Activated CD4-positive, alpha-beta T cell treated with anti-CD3 and anti-CD28 coated beads for 24 hours (primary cell): ENCODE measurements at regions not wholly inside any gene's neighbourhood (a gene's known extent, or its start where the extent isn't known, plus 50 kb on each side); places are given as distances from the start of the nearest gene placed in this dataset.

Source experiments
- DNase-seq, 2 donors: peaks; one replicate each; pipeline ENCODE4 v3.0.0-alpha.2; 2020; ENCODE audit warnings: low read depth in 2 of 2

DNA sequence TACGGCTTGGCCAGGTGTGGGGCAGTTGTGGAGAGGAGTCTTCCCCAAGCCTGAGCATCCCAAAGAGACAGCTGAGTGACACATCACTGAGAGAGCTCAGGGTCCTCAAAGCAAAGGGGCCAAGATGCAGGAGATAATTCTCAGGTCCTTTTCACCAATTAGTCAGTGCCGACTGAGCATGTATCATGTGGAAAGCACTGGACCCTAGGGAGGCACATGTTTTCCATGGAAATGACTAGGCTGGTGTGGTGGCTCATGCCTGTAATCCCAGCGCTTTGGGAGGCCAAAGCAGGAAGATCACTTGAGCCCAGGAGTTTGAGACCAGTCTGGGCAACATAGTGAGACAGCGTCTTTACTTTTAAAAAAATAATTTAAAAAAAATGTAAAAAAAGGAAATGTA lies 67.3 kb upstream of the PRPS1 start:
- DNase-seq, result no peak

GRCh38 chrX:107561468-107562215 lies 66.7 kb upstream of the PRPS1 start:
- no peak for DNase-seq

DNA sequence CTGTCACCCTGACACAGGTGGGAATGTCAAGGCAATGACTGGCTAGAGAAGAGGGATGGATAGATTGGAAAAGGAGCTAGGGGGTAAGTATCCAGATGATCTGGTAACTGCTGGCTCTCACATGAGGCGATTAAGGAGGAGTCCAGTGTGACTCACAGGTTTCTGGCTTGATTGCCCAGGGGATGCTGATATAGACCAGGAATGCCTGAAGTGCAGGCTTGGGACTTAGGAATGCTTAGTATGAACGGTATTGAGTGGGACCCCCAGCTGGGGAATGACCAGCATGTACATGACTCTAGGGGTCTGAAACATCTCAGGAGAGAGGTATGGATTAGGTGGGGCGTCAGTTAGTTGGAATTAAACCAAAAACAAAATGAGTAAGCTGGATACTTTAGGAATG lies 65.8 kb upstream of the PRPS1 start:
- no peak for DNase-seq

DNA sequence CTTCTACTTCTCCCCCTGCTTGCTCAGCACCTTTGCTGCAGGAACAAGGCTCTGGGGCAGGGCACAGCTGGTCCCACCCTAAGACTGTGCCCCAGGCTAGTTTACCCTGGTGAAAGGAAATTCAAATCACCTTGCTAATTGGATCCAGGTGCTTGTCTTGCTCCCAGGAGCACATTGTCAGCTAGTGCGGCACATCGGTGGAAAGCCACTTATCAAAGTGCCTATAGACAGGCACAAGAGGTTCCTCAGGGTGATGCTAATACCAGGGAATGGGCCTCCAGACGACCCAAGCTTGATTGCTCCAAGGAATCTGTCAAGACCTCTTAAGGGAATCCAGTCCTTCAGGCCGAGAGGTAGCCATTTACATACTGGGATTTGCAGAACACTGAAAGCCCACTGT lies 64.5 kb upstream of the PRPS1 start:
- no peak for DNase-seq

DNA sequence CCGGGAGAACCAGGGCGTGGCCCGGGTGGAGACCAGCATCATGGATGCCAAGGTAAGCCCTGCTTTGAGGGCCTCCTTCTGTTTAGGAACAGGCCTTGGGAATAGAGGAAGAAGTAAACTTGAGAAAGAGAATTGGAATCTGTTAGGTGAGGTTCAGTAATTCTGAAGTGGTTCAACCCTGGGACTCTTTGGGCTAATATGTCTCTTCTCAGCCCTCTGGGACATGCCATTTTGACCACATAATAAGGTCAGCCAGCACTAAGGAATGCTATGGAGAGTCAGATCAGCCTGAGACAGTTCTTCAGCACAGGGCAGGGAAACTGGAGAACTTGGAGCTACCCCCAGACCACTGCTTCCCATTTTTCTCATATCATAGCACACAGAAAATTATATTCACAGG lies 63.3 kb upstream of the PRPS1 start:
- DNase-seq, result no peak

DNA sequence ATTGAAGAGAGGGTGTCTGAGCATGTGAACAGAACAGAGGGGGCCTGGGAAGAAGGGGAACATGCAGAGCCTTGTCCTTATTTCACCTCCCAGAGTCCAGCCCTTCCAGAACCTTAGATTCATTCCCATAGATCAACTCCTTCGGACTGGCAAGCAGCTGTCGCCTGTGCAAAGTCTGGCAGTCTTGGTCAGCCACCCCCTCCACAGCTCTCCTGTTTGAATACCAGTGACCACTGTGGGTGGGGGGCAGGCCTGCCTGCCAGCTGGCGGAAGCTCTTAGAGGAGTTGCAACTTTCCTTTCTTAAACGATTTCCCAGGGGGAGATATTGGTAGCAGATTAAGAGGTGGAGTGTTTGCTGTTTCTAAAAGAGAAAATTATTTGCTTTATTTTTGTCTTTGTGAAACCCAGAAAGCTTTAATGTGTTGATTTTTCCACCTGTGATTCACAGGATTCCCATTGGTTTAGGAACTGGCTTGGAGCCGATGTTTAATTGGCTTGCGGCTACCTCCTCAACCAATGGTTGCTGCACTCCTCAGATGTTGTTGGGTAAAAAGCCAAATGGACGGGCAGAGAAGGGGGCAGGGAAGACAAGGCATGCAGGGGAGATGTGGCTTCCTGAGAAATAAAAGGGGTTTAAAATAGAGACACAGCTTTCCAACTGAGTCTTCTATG lies 62.2 kb upstream of the PRPS1 start:
- DNase-seq, result no peak

- no peak for DNase-seq
Observed at GRCh38 chrX:107566604-107567262, 61.6 kb upstream of the PRPS1 start.

GRCh38 chrX:107567370-107567769 lies 60.9 kb upstream of the PRPS1 start:
- no peak for DNase-seq

- no peak for DNase-seq
Observed at GRCh38 chrX:107571296-107571998, 56.9 kb upstream of the PRPS1 start.

- no peak for DNase-seq
Observed at GRCh38 chrX:107573016-107573415, 55.3 kb upstream of the PRPS1 start.

DNA sequence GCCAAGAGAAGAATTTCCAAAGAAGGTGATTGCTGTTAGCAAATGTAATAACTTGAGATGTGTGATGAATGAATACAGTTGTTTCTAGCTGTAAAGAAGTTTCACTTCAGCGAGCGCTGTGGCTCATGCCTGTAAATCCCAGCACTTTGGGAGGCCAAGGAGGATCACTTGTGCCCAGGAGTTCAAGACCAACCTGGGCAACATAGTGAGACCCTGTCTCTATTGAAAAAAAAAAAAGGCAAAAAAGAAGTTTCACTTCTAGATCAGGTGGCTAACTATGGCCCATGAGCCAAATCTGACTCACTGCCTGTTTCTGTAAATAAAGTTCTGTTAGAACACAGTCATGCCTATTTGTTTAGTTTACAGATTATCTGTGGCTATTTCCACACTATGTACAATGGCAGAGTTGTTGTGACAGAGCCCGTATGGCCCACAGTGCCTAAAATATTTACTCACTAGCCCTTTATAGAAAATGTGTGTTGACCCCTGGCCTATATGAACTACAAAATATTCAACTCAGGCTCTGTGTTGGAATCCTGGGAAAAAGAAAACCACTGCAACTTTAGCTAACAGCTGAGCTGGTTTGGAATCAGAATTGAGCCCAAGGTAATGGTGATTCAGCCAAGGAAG lies 54.1 kb upstream of the PRPS1 start:
- no peak for DNase-seq

DNA sequence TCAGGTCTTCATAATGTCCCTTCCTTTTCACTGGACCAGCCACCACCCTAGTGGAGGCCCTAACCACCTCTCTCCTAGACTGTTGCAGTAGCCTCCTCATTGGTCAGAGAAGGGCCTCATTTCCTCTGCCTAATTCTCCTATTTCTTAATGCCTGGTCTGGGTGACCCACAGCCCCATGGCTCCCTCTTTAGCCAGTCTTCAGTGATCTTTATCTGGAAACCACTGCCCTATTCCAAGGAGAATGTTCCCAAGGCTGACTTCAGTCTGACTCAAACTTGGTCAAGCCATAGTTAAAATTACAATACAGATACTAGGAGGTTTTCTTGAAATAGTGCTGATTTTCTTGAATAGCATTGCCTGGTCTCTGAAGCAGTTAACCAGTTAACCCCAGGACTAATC lies 53.6 kb upstream of the PRPS1 start:
- DNase-seq, result no peak

DNA sequence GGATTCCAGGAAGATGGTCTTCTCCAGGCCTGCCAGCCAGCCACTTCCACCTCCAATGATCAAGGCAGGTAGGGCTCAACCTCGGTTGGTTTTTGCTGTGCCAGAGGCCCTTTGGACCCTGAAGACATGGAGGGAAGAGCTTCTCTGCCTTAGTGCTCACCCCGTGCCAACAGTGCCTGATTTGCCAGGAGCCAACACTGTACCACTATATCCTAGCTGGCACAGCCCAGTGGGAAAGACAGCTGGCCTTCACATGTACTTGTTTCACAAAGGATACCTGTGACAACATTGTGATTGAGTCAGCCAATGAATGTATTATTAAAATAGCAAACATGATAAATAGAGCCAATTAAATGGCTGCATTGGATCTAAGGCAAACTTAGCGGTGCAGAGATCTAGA lies 51.9 kb upstream of the PRPS1 start:
- DNase-seq, result no peak

GRCh38 chrX:107576841-107577240 lies 51.5 kb upstream of the PRPS1 start:
- DNase-seq, result no peak

GRCh38 chrX:107577933-107578332 lies 50.4 kb upstream of the PRPS1 start:
- no peak for DNase-seq
